GM21367 (cell line): ENCODE measurements at regions not wholly inside any gene's neighbourhood (a gene's known extent, or its start where the extent isn't known, plus 50 kb on each side); places are given as distances from the start of the nearest gene placed in this dataset.

Experiments
- ATAC-seq: cut with Tn5 transposase; IDR thresholded peaks from one replicate; pipeline ENCODE4 v1.9.1; 2021; ENCODE audit not compliant: unreplicated experiment

GRCh38 chr22:48096411-48096810, 1334.0 kb downstream of the TBC1D22A start:
- ATAC-seq, result no peak

GRCh38 chr22:48093981-48094380, 1331.5 kb downstream of the TBC1D22A start:
- no peak for ATAC-seq

- ATAC-seq, result no peak
These were observed 1330.4 kb downstream of the TBC1D22A start for GRCh38 chr22:48092866-48093265.

- ATAC-seq, result no peak
These were observed 1329.3 kb downstream of the TBC1D22A start for GRCh38 chr22:48091656-48092223.

GRCh38 chr22:48091060-48091650, 1328.7 kb downstream of the TBC1D22A start:
- no peak for ATAC-seq

- ATAC-seq, result no peak
These were observed 1327.9 kb downstream of the TBC1D22A start for GRCh38 chr22:48090332-48090672.

- ATAC-seq, result no peak
These were observed 1327.3 kb downstream of the TBC1D22A start for GRCh38 chr22:48089601-48090331.

- no peak for ATAC-seq
These were observed 1326.6 kb downstream of the TBC1D22A start for GRCh38 chr22:48088926-48089536.

- ATAC-seq, result no peak
These were observed 1325.8 kb downstream of the TBC1D22A start for GRCh38 chr22:48088251-48088650.

GRCh38 chr22:48085901-48086645, 1323.6 kb downstream of the TBC1D22A start:
- no peak for ATAC-seq

GRCh38 chr22:48084729-48085050, 1322.2 kb downstream of the TBC1D22A start:
- no peak for ATAC-seq

GRCh38 chr22:48084041-48084728, 1321.7 kb downstream of the TBC1D22A start:
- ATAC-seq, result no peak

GRCh38 chr22:48083502-48083901, 1321.1 kb downstream of the TBC1D22A start:
- ATAC-seq, result no peak

GRCh38 chr22:48082284-48082683, 1319.8 kb downstream of the TBC1D22A start:
- ATAC-seq, result no peak

GRCh38 chr22:48081281-48081680, 1318.8 kb downstream of the TBC1D22A start:
- no peak for ATAC-seq

- ATAC-seq, result no peak
These were observed 1318.1 kb downstream of the TBC1D22A start for GRCh38 chr22:48080316-48081165.

- ATAC-seq, result no peak
These were observed 1317.2 kb downstream of the TBC1D22A start for GRCh38 chr22:48079505-48080290.

GRCh38 chr22:48078825-48079224, 1316.4 kb downstream of the TBC1D22A start:
- ATAC-seq, result no peak

- ATAC-seq, result no peak
These were observed 1315.2 kb downstream of the TBC1D22A start for GRCh38 chr22:48077699-48078098.
